SJSA1 (cell line): ENCODE measurements at regions not wholly inside any gene's neighbourhood (a gene's known extent, or its start where the extent isn't known, plus 50 kb on each side); places are given as distances from the start of the nearest gene placed in this dataset.
"Not testable (repeated sequence)": the region's sequence is repeated elsewhere in the genome, so short reads cannot be mapped to it uniquely, and the experiment has no call there.

Experiments
- DNase-seq, 2 experiments: peaks; one replicate each; pipeline ENCODE4 v3.0.0-alpha.2; 2015 to 2020; ENCODE audit warnings: low spot score in 2 of 2, low read depth in 1 of 2
- H3K27ac ChIP-seq: fragments of 250-450 bp; sonication (Bioruptor Pico); 2 replicates; pipeline ENCODE4 v1.5.1; 2020; ENCODE audit warnings: mild to moderate bottlenecking, moderate library complexity
- H3K27me3 ChIP-seq: fragments of 250-450 bp; sonication (Bioruptor Pico); replicated peaks from 2 replicates; pipeline ENCODE4 v1.5.1; 2020; ENCODE audit warnings: mild to moderate bottlenecking, moderate library complexity
- H3K36me3 ChIP-seq: fragments of 250-450 bp; sonication (Bioruptor Pico); 2 replicates; pipeline ENCODE4 v1.5.1; 2020; ENCODE audit warnings: mild to moderate bottlenecking
- H3K4me1 ChIP-seq: fragments of 250-450 bp; sonication (Bioruptor Pico); replicated peaks from 2 replicates; pipeline ENCODE4 v1.6.1; 2021; ENCODE audit warnings: mild to moderate bottlenecking
- H3K4me3 ChIP-seq: fragments of 250-450 bp; sonication (Bioruptor Pico); 2 replicates; pipeline ENCODE4 v1.5.1; 2020; ENCODE audit warnings: mild to moderate bottlenecking
- H3K9me3 ChIP-seq: fragments of 250-450 bp; sonication (Bioruptor Pico); replicated peaks from 2 replicates; pipeline ENCODE4 v1.5.1; 2020; ENCODE audit warnings: mild to moderate bottlenecking

DNA sequence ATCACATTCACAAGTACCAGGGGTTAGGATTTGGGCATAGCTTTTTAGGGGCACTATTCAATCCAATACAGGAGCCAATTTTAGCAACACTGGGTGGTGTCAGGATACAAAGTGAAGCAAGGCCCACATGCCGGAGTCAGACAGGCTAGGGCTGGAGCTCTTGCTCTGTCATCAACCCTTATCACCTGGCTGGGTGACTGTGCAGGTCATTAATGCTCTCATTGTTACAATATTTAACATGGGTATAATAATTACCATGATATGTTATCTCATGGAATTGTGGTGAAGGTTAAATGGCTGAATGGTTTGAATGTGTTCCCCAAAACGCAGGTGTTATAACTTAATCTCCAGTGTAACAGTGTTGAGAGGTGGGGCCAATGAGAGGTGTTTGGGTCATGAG is 143.3 kb upstream of the THY1 start:
- H3K27ac ChIP-seq, result no peak overlapping the region
- DNase-seq, result no peak
- no peaks in the 10 kb centered on the region for H3K9me3 ChIP-seq
- H3K4me1 ChIP-seq, result peaks cover 14% of the 10 kb centered on the region
- no peaks in the 10 kb centered on the region for H3K27me3 ChIP-seq
- no peaks in the 10 kb centered on the region for H3K36me3 ChIP-seq
- H3K4me3 ChIP-seq, result no peak overlapping the region

DNA sequence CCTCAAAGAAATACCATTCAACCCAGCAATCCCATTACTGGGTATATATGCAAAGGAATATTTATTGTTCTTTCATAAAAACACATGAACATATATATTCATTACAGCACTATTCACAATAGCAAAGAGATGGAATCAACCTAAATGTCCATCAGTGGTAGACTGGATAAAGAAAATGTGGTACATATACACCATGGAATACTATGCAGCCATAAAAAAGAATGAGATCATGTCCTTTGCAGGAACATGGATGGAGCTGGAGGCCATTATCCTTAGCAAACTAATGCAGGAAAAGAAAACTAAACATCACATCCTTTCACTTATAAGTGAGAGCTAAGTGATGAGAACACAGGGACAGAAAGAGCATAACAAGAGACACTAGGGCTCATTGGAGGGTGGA is 142.7 kb upstream of the THY1 start:
- H3K27ac ChIP-seq, H3K27me3 ChIP-seq, H3K4me3 ChIP-seq, H3K9me3 ChIP-seq, DNase-seq, H3K36me3 ChIP-seq: not testable (repeated sequence)
- H3K4me1 ChIP-seq, result peaks cover 14% of the 10 kb centered on the region

DNA sequence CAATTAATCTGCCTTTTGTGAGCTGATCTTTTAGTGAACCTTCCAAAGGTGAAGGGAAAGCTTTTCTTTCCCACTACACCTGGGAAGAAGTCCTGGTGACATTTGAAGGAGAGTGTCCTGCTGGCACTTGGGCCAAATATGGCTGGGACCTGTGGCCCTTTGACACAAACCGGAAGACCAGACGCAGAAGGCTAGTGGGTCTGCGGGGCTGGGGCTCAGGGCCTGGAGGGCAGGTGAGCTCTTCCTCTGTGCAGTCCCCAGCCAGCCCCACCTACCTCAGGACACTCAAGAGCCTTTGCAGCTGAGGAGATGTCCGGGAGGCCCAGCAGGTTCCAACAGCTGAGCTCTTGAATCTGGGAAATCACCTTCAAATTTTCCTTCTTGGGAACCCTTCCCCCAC is 138.0 kb upstream of the THY1 start:
- no peaks in the 10 kb centered on the region for H3K27me3 ChIP-seq
- no peak for DNase-seq
- no peaks in the 10 kb centered on the region for H3K9me3 ChIP-seq
- no peaks in the 10 kb centered on the region for H3K4me1 ChIP-seq
- H3K4me3 ChIP-seq, result no peak overlapping the region
- H3K36me3 ChIP-seq, result no peaks in the 10 kb centered on the region
- H3K27ac ChIP-seq, result no peak overlapping the region

DNA sequence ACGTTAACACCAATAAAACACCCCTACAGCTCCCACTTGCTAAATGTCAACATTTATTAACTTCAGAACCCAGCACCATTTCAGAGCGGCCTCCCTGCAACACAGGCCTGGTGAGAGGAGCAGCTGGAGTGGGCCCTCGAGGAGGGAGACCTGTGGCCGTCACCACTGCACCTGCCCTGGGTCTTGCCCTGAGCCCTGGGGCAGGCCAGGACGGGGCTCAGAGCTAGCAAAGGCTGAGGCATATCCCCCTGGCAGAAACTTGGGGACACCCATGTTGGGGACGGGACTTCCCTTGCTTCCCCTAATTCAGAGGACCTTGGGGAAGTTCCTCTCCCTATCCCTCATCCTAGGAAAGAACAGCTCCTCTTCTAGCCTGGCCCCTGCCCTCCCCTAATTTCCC is 137.3 kb upstream of the THY1 start:
- no peak for DNase-seq
- Histone ChIP-seq H3K36me3 (no peaks in the 10 kb centered on the region), H3K9me3 (no peaks in the 10 kb centered on the region), H3K4me1 (no peaks in the 10 kb centered on the region), H3K27me3 (no peaks in the 10 kb centered on the region), H3K4me3 (no peak overlapping the region), H3K27ac (no peak overlapping the region)

DNA sequence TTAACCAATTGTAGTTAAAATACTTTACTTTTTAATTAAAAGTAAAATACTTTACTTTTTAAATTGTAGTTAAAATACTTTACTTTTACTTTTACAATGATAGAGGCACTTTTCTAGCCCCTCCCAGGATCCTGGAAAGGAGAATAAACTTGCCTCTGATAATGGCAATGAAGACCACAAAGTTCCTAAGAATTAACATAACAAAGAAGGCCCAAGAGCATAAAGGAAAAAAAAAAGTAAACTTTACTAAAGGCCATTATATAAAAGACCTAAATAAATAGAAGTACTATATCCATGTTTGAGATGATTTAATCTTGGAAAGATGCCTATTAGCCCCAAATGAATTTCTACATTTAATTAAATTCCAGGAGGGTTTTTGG is 129.1 kb upstream of the THY1 start:
- no peaks in the 10 kb centered on the region for H3K27me3 ChIP-seq
- no peaks in the 10 kb centered on the region for H3K4me1 ChIP-seq
- no peak overlapping the region for H3K4me3 ChIP-seq
- H3K36me3 ChIP-seq, result no peaks in the 10 kb centered on the region
- no peak for DNase-seq
- H3K27ac ChIP-seq, result no peak overlapping the region
- no peaks in the 10 kb centered on the region for H3K9me3 ChIP-seq

DNA sequence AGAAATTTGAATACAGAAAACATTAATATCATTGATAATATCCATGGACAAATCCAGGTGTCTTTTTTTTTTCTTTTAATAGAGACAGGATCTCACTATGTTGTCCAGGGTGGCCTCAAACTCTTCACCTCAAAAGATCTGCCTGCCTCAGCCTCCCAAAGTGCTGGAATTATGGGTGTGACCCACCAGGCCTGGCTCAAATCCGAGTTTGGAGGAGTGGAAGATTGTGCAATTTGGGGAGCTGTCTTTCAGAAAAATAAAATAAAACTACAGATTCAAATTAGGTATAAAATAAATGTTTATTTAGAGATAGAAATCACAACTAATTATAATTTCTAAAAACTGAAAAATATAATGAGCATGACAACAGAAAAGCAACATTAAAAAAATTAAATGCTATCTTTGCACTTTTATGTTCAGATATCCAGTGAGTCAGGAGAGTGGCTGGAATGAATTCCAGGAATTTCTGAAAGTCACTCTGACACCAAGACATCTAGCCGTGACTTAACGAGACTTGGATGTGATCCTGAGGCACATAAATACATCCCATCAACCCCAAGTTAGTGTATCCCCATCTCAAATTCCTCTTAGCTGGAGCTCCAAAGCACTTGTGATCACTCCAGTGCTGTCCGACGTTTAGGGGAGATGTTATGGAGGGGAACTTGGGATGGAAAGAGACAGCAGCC is 128.6 kb upstream of the THY1 start:
- Histone ChIP-seq H3K36me3 (no peaks in the 10 kb centered on the region), H3K9me3 (no peaks in the 10 kb centered on the region), H3K4me1 (no peaks in the 10 kb centered on the region), H3K4me3 (no peak overlapping the region), H3K27me3 (no peaks in the 10 kb centered on the region), H3K27ac (no peak overlapping the region)
- no peak for DNase-seq

DNA sequence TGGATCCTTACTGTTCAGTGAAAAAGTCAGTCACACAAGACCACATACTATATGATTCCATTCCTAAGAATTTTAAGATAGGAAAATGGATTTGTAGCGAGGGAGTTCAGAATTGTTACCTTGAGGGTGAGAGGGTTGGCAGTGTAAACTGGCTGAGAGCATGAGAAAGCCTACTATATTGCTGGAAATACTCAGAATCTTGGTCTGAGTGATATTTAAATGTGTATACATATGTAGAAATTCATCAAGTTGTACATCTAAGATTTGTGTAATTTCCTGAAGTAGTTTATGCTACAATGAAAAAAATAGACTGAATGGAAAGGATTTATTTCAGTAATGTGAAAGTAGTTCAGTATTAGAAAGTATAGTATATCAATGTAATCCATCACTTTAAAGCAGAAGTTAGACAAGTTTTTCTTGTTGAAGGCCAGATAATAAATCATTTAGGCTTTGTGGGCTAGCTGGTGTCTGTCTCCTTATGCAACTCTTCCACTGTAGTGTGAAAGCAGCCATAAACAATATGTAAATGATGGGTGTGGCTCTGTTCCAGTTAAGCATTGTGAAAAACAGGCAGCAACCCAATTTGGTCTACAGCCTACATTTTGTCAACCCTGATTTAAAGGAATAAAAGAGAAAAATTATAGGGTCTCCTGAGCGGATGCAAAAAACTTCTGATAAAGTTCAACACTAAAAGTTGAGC is 127.2 kb upstream of the THY1 start:
- Histone ChIP-seq H3K9me3 (no peaks in the 10 kb centered on the region), H3K27ac (no peak overlapping the region), H3K27me3 (no peaks in the 10 kb centered on the region), H3K36me3 (no peaks in the 10 kb centered on the region), H3K4me1 (no peaks in the 10 kb centered on the region), H3K4me3 (no peak overlapping the region)
- DNase-seq, result no peak

DNA sequence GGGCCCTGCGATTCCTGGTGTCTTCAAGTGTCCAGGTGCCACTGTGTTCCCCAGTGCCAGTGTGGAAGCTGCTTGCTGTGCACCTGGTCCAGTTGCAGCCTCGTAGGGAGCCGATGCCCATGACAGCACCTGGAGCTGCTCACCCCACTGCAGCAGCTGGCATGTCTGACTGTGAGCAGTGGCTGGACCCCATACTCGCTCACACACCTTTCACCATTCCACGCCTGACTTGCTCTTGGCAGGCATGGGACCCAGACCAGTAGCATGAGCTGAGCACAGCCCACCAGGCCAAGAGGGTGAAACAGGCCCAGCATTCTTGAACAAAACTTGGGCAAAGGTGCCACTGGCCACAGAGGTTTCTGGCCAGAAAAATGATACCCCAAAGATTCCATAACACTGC is 124.5 kb upstream of the THY1 start:
- H3K27me3 ChIP-seq, result no peaks in the 10 kb centered on the region
- no peak for DNase-seq
- H3K4me1 ChIP-seq, result no peaks in the 10 kb centered on the region
- H3K9me3 ChIP-seq, result no peaks in the 10 kb centered on the region
- no peaks in the 10 kb centered on the region for H3K36me3 ChIP-seq
- no peak overlapping the region for H3K27ac ChIP-seq
- no peak overlapping the region for H3K4me3 ChIP-seq

DNA sequence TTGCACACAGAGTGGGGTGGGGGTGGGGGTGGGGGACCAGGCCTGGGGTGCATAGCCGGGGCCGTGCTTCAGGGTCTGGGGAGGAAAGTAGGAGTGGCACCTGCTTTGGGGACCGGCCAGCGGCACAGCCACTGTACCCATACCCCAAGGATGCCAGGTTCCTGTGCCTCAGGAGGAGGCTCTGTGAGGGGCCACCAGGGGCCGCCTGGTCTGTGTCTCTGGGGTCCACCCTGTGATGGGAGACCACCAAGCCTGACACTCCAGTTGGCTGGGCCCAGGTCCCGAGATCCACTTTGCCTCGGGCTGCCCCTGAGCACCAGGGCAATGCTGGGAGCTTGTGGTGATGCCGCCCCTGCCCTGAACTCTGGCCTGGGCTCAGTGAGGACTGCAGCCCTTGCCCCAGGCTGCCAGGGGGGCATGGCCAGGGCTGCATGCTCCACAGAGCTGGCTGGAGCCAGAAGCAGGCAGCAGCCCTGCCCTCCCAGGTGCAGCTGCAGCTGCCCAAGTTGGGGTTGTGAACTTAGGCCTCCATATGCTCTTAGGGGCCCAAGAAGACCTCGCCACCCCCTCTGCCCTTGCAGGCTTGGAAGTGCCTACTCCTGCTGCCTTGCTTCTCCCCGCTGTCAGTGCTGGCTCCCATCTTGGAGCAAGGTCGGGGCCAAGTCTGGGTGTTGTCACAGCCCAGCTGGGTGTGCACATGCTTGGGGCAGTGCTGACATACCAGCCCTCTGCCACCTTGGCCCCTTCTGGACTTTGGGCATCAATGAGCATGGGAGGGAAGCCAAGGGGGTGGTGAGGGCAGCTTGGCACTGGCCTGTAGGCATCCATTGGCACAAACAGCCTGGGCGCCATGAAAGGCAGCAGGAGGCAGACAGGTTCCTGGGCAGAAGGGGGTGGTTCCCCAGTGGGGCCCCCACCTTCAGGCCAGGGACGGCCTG is 123.3 kb upstream of the THY1 start:
- Histone ChIP-seq H3K27me3 (no peaks in the 10 kb centered on the region), H3K4me1 (no peaks in the 10 kb centered on the region), H3K9me3 (no peaks in the 10 kb centered on the region), H3K36me3 (no peaks in the 10 kb centered on the region), H3K27ac (no peak overlapping the region), H3K4me3 (no peak overlapping the region)
- DNase-seq, result no peak

DNA sequence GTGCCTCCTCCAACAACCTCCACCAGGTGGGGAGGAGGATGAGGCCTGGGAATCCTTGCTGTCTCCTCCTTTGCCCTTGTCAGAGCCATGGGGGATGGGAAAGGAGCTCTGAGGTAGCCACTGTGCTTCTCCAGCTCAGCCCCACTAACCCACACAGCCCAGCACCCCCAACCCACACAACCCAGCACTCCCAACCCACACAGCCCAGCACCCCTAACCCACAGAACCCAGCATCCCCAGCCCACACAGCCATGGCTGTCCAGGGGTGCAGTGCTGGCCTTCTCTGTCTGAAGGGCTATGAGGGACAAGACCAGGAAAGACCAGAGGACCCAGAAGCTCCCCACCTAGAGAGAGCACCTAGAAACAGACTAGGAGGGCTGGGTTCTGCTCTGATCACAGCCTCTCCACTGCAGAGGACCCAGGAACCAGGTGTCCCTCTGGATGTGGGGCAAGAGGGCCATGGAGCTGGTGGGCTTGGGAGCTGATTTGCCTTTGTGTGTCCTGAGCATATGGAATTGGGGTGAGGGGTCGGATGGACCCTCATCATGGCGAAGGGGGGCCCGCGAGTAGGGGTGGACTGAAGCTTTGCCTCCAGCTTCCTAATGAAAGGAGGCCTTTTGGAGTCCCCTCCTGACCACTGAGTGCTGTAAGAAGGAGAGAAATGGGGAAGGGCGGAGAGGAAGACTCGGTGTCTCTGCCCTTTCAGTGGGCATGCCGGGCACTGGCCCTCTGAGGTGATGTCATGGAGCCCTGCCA is 117.6 kb upstream of the THY1 start:
- Histone ChIP-seq H3K4me1 (no peaks in the 10 kb centered on the region), H3K36me3 (no peaks in the 10 kb centered on the region), H3K4me3 (no peak overlapping the region), H3K9me3 (no peaks in the 10 kb centered on the region), H3K27me3 (no peaks in the 10 kb centered on the region), H3K27ac (no peak overlapping the region)
- DNase-seq, result no peak

DNA sequence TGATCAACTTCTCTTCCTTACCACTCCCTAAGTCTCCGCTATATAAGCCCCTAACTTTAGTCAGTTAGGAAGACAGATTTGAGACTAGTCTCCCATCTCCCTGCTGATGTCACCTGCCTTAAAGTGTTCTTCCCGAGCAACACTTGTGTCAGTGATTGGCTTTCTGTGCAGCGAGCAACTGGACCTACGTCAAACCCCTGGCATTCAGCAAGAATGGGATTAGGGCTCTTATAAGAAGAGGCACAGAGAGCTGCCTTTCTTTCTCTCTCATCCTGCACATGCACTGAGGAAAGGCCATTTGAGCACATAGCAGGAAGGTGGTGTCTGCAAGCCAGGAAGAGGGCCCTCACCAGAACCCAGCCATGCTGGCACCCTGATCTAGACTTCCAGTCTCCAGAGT is 116.6 kb upstream of the THY1 start:
- Histone ChIP-seq H3K36me3 (no peaks in the 10 kb centered on the region), H3K27ac (no peak overlapping the region), H3K27me3 (no peaks in the 10 kb centered on the region), H3K9me3 (no peaks in the 10 kb centered on the region), H3K4me3 (no peak overlapping the region), H3K4me1 (no peaks in the 10 kb centered on the region)
- DNase-seq, result no peak

DNA sequence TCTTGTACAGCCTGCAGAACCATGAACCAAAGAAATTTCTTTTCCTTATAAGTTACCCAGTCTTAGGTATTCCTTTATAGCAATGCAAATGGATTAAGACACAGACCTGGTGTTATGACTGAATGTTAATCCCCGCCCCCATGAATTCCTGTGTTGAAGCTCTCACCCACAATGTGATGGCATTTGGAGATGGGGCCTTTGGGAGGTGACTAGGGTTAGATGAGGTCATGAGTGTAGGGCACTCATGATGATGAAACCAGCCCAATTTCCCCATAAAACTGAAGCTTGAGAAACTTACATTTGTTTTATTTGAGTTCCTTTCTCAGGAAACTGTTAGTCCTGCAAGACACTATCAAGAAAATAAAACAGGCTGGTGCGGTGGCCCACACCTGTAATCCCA is 115.8 kb upstream of the THY1 start:
- Histone ChIP-seq H3K9me3 (no peaks in the 10 kb centered on the region), H3K27me3 (no peaks in the 10 kb centered on the region), H3K4me3 (no peak overlapping the region), H3K27ac (no peak overlapping the region), H3K36me3 (no peaks in the 10 kb centered on the region), H3K4me1 (no peaks in the 10 kb centered on the region; the same call in 1 of the 2 replicates)
- no peak for DNase-seq

DNA sequence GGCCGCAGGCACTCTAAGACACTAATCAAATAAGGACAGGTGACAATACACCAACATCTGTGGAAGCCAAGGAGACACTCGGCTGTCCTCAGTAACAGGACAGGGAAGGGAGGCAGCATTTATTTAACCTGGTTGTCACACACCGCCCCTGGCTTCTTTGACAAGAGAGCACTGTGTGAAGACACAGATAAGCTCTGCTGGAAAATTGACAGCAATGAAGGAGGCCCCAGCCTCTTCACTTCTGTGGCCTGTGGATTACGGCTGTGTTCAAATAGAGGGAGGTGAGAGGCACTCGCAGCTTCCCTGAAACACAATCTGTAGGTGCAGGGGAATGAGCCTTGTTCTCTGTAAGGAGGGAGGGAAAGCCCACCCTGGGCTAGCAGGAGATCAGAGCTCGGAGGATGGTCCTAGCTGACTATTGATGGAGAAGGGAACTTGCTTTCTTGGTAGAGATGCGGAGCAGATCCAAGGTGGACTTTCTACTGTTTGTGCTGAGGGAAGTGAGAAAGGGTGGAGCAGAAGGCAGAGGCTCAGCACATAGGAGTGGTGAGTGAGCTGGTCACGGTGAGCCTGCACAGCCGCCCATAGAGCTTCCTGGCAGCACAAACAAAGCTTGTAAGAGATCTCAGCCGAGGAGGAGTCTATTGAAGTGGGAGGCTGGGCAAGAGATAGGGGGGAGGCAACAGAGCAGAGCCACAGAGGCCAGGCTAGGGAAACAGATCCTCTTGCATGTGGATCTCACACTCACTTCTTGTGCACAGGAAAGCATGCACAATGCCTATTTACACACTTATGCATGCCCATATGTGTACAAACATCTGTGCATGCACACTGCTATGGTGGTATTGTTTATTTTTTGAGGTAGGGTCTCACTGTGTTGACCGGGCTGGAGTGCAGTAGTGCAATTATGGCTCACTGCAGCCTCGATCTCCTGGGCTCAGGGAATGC is 114.6 kb upstream of the THY1 start:
- no peaks in the 10 kb centered on the region for H3K36me3 ChIP-seq
- H3K9me3 ChIP-seq, result no peaks in the 10 kb centered on the region
- H3K4me1 ChIP-seq, result no peaks in the 10 kb centered on the region; the same call in 1 of the 2 replicates
- H3K27me3 ChIP-seq, result no peaks in the 10 kb centered on the region
- no peak overlapping the region for H3K27ac ChIP-seq
- no peak overlapping the region for H3K4me3 ChIP-seq
- DNase-seq, result no peak
